ENCODE measurements at regions not wholly inside any gene's neighbourhood (a gene's known extent, or its start where the extent isn't known, plus 50 kb on each side); places are given as distances from the start of the nearest gene placed in this dataset.

- no peak for TF ChIP-seq CTCF (IDR thresholded peaks at IDR 0.05)
- no peak for TF ChIP-seq ZFX (IDR thresholded peaks at IDR 0.05; ENCODE audit: borderline replicate concordance)
Observed at GRCh38 chr3:72593881-72594397, 254.3 kb downstream of the SHQ1 start.
